HG03469 (cell line): ENCODE measurements at regions not wholly inside any gene's neighbourhood (a gene's known extent, or its start where the extent isn't known, plus 50 kb on each side); places are given as distances from the start of the nearest gene placed in this dataset.
"Not testable (repeated sequence)": the region's sequence is repeated elsewhere in the genome, so short reads cannot be mapped to it uniquely, and the experiment has no call there.

ENCODE experiments used
- ATAC-seq: cut with Tn5 transposase; IDR thresholded peaks from one replicate; pipeline ENCODE4 v1.9.1; 2021; ENCODE audit warnings: mild to moderate bottlenecking, moderate library complexity, moderate number of reproducible peaks; ENCODE audit not compliant: unreplicated experiment

DNA sequence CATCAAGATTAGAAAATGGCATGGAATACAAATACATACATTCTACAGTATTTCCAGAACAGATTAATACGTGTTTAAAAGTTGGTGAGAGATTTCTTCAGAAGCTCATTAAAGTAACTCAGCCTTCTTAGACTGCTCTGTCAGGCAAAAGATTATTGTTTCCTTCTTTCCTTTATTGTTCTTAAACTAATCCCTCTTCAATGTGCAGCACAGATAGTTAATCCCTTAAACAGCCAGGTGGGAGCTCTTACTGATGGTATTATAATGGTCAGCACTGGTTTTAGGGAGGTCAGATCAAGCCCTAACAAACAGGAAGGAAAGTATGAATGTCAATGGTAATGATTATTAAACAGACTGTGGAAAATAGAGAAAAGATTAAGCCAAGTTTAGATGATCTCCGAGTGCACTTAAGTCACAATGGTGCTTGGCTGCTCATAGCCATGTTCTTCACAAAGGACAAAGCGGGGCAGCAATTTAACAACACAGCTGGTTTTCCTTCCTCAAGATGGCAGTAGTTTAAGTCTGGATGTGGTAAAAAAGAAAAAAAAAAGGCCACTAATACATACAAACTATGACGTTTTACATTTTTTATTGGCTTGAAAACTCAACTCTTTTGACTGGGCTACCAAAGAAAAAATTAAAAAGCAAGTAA is 992.6 kb downstream of the PCDH9 start:
- no peak for ATAC-seq

DNA sequence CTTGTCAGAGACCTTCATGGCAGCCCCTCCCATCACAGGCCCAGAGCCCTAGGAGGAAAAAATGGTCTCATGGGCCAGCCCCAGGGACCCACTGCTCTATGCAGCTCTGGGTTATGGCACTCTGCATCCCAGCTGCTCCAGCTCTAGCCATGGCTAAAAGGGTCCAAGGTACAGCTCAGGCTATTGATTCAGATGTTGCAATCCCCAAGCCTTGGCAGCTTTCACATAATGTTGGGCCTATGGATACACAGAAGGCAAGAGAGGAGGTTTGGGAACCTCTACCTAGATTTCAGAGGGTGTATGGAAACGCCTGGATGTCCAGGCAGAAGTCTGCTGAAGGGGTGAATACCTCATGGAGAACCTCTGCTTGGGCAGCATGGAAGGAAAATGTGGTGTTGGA is 996.0 kb downstream of the PCDH9 start:
- ATAC-seq, result no peak

DNA sequence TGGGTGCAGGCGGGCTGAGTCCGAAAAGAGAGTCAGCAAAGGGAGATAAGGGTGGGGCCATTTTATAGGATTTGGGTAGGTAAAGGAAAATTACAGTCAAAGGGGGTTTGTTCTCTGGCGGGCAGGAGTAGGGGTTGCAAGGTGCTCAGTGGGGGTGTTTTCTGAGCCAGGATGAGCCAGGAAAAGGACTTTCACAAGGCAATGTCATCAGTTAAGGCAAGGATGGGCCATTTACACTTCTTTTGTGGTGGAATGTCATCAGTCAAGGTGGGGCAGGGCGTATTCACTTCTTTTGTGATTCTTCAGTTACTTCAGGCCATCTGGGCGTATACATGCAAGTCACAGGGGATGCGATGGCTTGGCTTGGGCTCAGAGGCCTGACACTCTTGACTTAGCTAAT is 998.2 kb downstream of the PCDH9 start:
- ATAC-seq, result not testable (repeated sequence)

DNA sequence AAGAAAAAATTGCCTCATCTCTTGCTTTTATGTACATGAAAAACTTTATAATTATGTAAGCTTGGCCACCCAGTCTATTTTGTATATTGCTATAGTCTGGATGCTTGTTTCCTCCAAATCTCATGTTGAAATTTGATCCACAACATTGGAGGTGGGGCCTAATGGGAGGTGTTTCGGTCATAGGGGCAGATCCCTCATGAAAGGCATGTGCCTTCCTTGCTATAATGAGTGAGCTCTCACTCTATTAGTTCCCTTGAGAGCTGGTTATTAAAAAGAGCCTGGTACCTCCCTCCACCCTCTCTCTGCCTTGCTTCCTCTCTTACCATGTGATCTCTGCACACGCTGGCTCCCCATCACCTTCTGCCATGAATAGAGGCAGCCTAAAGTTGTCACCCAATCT is 1005.1 kb downstream of the PCDH9 start:
- no peak for ATAC-seq

DNA sequence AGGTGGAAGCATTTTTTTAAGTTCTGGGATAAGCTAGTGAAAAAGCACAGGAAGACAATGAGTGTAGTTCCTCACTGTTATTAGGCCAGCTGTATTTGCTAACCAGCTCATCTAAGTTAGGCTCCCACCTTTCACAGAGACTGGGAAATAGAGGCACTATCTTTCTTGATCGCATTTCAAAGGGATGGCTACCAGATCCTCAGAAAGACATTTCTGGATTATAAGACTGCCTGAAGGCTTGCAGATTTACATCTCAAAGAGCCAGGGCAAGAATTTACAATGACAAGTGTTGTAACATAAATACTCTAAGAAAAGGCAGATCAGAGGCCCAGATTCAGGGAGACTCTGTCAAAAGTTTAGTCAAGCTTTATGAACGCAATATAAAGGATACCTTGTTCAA is 1005.5 kb downstream of the PCDH9 start:
- no peak for ATAC-seq

DNA sequence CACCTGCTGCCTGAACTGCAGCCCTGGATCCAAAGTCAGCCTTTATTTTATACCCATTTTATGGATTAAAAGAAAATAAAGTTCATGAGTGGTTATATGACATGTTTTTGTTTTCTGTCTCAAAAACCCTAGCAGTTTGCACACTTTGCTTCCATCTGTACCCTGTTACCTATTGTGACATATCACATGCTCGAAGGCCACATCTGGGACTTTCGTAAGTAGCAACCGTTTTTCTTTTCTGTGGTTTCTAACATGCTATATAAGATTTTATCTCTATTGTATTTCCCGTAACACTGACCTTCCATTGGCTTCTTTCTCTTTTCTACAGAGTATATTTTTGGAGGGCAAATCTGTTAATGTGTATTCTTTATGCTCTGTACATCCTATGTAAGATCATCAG is 1007.2 kb downstream of the PCDH9 start:
- no peak for ATAC-seq

DNA sequence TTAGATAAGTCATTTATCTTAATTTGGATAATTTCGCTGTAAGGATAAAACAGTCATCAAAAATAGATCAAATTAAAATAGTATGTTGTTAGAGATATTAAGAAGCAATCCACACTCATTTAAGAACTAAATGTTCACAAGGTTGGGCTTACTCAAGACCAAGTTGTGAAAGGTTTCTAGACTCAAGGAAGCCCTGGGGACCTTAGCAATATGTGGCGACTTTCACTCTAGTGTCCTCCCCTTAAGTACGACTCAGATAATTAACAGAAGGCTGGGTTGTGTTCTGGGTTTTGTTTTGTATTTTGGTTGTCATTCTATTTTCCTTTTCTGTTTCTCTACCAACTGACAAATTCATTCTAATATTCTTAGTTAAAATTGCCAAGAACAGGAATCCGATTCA is 1008.0 kb downstream of the PCDH9 start:
- no peak for ATAC-seq

DNA sequence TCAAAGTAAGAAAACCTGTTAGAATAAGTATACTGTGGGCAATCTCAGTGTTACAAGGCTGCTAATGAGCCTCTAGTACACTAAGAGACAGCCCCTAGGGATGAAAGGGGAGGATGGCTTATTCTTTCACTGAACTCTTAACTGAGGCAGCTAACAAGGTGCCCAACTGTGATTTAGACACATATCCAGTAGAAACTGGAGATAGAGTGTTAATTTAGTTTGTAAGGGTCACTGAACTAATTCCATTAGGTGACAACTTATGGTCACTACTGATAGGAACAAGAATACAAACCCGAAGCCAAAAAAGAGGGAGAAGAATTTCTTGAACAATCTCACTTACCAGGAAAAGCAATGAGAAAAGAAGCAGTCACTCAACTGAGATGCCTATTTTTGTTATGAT is 1010.6 kb downstream of the PCDH9 start:
- ATAC-seq, result no peak

DNA sequence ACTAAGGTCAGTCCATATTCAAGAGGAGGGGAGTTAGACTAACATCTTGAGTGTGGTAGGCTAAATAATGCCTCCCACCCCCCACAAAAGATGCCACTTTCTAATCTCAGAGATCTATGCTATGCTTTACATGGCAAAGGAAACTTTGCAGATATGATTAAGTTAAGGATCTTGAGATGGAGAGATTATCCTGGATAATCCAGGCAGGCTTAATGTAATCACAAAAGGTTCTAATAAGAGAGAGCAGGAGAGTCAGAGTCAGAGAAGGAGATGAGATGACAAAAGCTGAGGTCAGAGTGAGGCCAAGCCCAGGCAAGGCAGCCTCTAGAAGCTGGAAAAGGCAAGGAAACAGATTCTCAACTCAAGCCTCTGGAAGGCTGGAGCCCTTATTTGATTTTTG is 1011.6 kb downstream of the PCDH9 start:
- no peak for ATAC-seq

DNA sequence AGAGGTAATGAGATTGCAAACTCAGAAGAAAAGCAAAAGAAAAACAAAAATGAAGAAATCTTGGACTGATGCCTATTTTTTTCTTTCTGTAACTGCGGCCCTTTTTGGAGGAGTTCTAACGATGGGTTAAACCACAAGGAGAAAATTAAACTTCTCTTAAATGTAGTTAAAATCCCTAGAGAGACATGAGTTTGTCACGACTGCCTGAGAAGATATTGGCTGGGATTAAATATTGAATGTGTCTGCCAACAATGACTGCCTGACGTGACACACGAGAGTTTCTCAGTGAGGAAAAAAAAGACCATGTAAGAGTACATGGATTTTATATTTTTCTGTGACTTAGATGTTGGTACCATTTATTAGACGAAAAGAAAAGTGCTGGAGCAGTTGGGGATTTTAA is 1013.4 kb downstream of the PCDH9 start:
- no peak for ATAC-seq

DNA sequence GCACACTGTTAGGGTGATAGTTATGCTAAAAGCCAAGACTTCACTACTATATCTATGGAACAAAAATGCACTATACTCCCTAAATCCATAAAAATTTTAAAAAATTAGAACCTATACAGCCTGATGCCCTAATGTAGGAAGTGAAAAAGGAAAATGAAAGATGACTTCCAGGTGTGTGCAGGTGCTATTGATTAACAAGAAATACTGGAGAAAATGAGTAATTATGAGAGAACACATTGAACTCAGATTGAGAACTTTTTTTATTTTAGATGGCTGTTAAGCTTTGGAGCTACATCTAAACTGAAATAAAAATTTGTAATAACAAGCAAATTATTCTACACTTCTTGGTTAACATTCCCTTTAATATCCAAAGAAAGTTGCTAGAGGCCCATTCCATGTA is 1015.7 kb downstream of the PCDH9 start:
- no peak for ATAC-seq

DNA sequence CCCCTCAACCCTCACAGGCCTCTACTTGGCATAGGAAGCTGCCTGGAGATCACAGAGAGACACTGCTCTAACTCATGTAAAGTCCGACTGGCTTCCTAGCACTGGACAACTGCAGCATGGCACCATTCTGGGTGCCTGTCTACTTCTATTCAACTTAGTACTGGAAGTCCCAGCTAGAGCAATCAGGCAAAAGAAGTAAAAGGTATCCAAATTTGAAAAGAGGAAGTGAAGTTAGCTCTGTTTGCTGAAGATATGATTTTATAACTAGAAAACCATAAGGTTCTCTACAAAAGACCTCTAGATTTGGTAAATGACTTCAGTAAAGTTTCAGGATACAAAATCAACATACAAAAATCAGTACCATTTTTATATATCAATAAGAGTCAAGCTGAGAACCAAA is 1017.6 kb downstream of the PCDH9 start:
- peak; percentile 49 for ATAC-seq

DNA sequence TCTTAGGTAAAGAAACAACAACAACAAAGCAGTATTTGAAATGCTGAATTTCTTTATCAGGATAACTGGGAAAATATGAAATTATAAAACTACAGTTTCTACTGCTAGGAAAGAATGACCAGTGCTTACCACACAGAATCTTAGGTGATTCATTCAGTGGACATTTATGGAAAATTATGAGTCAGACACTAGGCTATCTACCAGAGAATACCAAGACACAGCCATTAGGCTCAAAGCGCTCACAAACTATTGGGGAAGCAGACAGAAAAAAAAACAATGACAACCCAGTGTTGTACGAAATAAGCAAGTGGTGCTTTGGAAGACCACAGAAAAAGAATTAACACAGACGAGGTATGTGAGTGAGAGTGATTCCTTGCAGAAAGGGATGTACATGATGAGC is 1019.5 kb downstream of the PCDH9 start:
- no peak for ATAC-seq

DNA sequence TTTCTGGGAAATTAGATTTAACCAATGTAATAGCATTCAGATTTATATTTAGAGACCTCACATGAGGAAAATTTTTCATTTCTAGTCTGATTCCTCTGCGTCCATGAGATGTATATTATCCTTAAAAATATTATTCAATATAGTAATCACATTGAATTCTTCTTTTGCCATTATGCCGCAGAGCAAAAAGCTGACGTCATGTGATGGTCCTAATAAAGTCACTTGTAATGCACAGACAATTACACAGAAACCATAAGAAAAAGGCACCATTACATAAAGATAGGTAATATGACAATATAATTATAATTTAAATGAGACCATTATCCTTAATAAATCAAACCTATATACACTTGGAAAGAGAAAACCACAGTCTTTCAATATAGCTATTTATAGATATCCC is 1021.5 kb downstream of the PCDH9 start:
- ATAC-seq, result no peak

DNA sequence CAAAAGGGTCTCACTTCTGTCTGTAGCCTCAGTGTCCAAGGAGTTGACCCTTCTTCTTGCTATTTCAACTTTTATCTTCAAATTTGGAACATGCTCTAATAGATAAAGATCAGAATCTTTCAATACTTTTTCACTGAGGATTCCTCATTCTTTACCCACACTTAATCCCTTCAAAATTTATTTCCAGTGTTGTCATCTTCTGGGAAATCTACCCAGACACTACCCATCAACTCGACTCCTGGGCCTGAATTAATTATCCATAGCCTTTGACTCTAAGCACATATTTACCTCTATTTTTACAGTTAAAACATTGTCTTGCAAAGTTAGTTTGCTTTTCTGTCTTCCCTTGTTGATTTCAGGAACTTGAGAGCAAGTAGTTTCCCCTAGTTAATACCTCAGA is 1022.5 kb downstream of the PCDH9 start:
- no peak for ATAC-seq

DNA sequence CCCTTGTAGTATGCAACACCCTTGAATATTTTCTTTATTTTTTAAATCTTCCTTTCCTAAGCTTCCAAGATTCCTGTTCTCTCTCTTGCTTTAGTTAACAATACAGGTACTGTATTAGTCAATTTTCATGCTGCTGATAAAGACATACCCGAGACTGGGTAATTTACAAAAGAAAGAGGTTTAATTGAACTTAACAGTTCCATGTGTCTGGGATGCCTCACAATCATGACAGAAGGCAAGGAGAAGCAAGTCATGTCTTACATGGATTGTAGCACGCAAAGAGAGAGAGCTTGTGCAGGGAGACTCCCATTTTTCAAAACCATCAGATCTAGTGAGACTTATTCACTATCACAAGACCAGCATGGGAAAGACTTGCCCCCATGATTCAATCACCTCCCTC is 1024.3 kb downstream of the PCDH9 start:
- ATAC-seq, result no peak

DNA sequence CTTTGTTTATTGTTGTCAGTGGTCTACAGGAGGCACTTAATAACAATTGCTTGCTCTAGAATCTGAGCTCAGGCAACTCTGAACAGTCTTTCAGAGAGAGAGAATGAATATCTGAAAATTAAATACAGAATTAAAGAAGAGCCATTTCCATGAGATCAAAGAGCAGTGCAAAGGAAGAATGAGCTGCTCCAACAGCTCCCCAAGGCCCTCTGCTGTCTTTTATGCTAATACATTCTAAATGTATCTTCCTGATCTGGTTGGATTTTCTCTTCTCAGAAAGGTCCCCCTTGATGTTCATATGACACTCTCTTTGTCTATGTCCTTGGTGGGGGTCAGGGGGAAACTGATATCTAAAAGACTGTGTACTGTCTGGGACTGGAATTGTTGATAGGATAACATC is 1029.6 kb downstream of the PCDH9 start:
- ATAC-seq, result no peak

DNA sequence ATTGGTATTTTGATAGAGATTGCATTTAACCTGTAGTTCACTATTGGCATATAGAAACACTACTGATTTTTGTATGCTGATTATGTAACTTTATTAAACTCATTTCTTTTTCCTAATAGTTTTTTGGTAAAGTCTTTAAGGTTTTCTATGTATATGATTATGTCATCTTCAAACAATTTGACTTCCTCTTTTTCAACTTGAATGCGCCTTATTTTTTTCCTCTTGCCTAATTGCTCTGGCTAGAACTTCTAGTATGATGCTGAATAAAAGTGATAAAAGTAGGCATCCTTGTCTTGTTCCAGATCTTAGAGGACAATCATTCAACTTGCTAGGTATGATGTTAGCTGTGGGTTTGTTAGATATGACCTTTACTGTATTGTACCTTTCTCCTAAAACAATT is 1034.9 kb downstream of the PCDH9 start:
- no peak for ATAC-seq

DNA sequence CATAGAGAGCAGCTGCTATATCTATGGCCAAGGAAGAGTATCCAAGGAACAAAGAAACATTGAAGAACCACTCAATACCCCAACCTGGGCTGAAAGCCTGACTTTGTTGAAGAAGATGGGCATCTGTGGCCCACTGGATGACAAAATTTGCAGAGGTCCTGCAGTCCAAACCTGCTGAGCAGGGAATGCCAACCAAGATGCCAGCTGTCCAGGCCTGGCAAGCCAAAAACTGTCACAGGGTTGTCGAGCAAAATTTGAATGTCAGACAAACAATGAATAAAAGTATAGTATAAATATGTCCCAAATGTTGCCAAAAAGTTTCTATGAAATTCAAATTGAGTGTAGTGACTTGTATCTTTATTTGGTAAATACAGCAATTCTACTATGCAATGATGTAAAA is 1040.2 kb downstream of the PCDH9 start:
- ATAC-seq, result no peak

DNA sequence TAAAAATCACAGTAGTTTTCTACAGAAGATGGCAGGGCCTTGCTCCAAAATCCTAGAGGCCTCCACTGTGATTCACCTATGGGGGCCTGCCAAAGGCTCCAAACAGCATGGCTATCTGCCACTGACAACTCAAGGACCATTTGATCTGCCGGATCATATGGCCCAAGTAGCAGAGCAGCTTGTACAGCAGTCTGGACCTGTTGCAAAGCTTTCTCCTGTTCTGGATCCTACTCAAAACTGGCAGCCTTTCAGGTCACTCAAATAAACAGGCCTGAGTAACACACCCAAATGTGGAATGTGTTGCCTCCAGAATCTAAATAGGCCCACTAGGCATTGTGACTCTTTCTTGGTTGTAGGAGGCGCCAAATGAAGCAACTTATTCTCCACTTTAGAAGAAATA is 1049.3 kb downstream of the PCDH9 start:
- ATAC-seq, result no peak

DNA sequence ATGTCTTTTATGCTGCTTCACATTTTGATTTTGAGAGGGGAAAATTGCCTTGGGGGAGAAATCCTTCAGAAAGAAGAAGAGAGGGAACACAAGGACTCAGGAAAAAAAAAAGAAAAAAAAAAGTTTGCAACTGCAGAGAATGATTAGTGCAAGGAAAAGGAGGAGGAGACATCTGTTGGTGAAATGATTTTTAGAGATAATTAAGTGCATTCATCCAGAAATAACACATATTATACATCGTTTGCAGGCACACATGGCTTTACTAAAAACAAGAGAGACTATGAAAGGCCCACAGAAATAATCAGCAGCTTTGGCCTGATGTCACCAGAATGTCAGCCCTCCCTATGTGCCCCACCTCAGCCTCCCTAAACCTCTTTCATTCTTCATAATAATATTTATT is 1058.2 kb downstream of the PCDH9 start:
- no peak for ATAC-seq

DNA sequence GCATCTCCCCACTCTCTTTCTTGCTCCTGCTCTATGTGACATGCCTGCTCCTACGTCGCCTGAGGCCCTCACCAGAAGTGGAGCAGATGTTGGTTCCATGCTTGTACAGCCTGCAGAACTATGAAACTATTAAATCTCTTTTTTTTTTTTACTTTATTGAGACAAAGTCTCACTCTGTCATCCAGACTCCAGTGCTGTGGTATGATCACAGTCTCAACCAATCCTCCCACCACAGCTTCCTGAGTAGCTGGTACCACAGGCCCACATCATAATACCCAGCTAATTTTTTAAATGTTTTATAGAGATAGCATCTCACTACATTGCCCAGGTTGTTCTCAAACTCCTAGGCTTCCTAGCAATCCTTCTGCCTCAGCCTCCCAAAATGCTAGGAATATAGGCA is 1067.7 kb downstream of the PCDH9 start:
- ATAC-seq, result no peak

DNA sequence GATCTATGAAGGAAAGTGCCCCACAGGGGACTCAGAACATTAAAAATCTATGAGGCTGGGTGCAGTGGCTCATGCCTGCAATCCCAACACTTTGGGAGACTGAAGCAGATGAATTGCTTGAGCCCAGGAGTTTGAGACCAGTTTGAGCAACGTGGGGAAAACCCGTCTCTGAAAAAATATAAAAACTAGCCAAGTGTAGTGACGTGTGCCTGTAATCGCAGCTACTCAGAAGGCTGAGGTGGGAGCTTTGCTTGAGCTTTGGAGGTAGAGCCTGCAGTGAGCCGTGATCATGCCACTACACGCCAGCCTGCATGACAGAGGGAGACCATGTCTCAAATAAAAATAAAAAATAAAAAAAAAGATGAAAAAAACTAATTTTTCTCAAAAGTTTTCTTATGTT is 1070.6 kb downstream of the PCDH9 start:
- no peak for ATAC-seq

DNA sequence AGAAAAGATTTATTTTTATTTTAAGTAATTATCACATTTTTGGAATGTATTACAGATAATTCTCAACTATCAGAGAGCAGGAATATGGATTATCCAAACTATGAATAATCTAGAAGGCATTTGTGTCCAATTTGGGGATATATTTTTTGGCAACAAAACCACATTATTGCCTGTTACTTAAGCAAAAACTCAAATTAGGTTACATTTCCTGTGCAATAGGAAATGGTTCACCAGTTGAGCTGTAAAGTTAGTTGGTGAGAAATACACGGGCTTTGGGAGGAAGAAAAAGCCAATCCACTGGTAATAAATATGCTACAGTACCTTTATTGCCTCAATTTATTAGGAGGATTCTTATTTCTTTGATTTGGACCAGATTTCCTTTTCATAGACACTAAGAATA is 1075.2 kb downstream of the PCDH9 start:
- no peak for ATAC-seq
